ENCODE measurements at regions not wholly inside any gene's neighbourhood (a gene's known extent, or its start where the extent isn't known, plus 50 kb on each side); places are given as distances from the start of the nearest gene placed in this dataset.

GRCh38 chr9:88738709-88739108 lies 203.7 kb downstream of the NXNL2 start:
- TF ChIP-seq, protein P1, sequence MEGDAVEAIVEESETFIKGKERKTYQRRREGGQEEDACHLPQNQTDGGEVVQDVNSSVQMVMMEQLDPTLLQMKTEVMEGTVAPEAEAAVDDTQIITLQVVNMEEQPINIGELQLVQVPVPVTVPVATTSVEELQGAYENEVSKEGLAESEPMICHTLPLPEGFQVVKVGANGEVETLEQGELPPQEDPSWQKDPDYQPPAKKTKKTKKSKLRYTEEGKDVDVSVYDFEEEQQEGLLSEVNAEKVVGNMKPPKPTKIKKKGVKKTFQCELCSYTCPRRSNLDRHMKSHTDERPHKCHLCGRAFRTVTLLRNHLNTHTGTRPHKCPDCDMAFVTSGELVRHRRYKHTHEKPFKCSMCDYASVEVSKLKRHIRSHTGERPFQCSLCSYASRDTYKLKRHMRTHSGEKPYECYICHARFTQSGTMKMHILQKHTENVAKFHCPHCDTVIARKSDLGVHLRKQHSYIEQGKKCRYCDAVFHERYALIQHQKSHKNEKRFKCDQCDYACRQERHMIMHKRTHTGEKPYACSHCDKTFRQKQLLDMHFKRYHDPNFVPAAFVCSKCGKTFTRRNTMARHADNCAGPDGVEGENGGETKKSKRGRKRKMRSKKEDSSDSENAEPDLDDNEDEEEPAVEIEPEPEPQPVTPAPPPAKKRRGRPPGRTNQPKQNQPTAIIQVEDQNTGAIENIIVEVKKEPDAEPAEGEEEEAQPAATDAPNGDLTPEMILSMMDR (conservative IDR thresholded peaks at IDR 0.05): no peak
- peaks cover 6 to 13% (median 7%) of the 10 kb centered on the region in 3 experiments for H3K36me3 Mint-ChIP-seq (ENCODE audit: insufficient read depth in 1 of 3, low read depth in 3 of 3)
- peaks cover 14% of the 10 kb centered on the region in 2 experiments for H3K9me3 Mint-ChIP-seq
- Histone ChIP-seq H2BK12ac (ENCODE audit: insufficient read length, low read depth, low read length) (no peak overlapping the region), H2AFZ (ENCODE audit: low read length) (no peak overlapping the region), H4K91ac (ENCODE audit: insufficient read length, low read depth, low read length) (no peak overlapping the region), H3K23me2 (ENCODE audit: insufficient read length, low read depth, low read length, poor library complexity, severe bottlenecking) (no peaks in the 10 kb centered on the region), H3T11ph (ENCODE audit: low read length) (no peak overlapping the region), H2BK5ac (ENCODE audit: insufficient read length, low read length) (no peak overlapping the region), H2BK20ac (ENCODE audit: low read depth, low read length, poor library complexity, severe bottlenecking) (no peak overlapping the region), H3K56ac (ENCODE audit: insufficient read length, low read depth, low read length) (no peak overlapping the region), H3K4me2 (ENCODE audit: insufficient read depth, insufficient read length, low read length) (no peak overlapping the region), H3K9ac (ENCODE audit: extremely low read depth, insufficient read length, low read length) (no peak overlapping the region), H2BK15ac (ENCODE audit: low read depth, low read length) (no peak overlapping the region), H3K79me1 (ENCODE audit: insufficient read depth, low read depth, low read length, poor library complexity, severe bottlenecking) (no peaks in the 10 kb centered on the region), H3K23ac (ENCODE audit: insufficient read length, low read depth, low read length) (no peak overlapping the region), H4K20me1 (ENCODE audit: control insufficient read depth, insufficient read depth, insufficient read length) (no peaks in the 10 kb centered on the region), H2BK120ac (ENCODE audit: low read depth, low read length, poor library complexity, severe bottlenecking) (no peak overlapping the region), H3K4me1 (ENCODE audit: insufficient read depth, low read length) (peaks cover 2% of the 10 kb centered on the region; the same call in 1 of the 2 replicates), H4K5ac (ENCODE audit: insufficient read length, low read depth, low read length) (no peak overlapping the region), H3K18ac (ENCODE audit: insufficient read length, low read depth, low read length) (no peak overlapping the region), H3K27me3 (ENCODE audit: insufficient read depth, low read length) (no peaks in the 10 kb centered on the region), H3K79me2 (ENCODE audit: insufficient read depth, low read length) (no peaks in the 10 kb centered on the region), H3K9me3 (ENCODE audit: control insufficient read depth, low read depth, low read length) (peaks cover 8% of the 10 kb centered on the region), H3K4ac (ENCODE audit: low read depth, low read length) (no peak overlapping the region), H4K8ac (replicated peaks; ENCODE audit: insufficient read length, low read depth, low read length) (no peak overlapping the region), H3K27ac (ENCODE audit: insufficient read length, low read depth, low read length) (no peak overlapping the region), H3K14ac (ENCODE audit: insufficient read depth, low read length) (no peak overlapping the region), H2AK5ac (ENCODE audit: insufficient read length, low read length) (no peak overlapping the region)
- peaks cover 2% of the 10 kb centered on the region; the same call in 1 of the 2 replicates for H3K27me3 Mint-ChIP-seq (ENCODE audit: low read depth)
- H3K4me3 Mint-ChIP-seq: no peak overlapping the region
- no CpG with 5 or more reads among the region's 3 CpGs for WGBS (ENCODE audit: extremely low coverage, insufficient read length, low lambda C conversion rate)
- DNase-seq: no peak
- peaks cover 10 to 17% of the 10 kb centered on the region in 2 experiments for H3K4me1 Mint-ChIP-seq
- H3K27ac Mint-ChIP-seq: no peak overlapping the region

All from H9 (cell line).